ENCODE measurements at regions not wholly inside any gene's neighbourhood (a gene's known extent, or its start where the extent isn't known, plus 50 kb on each side); places are given as distances from the start of the nearest gene placed in this dataset.

DNA sequence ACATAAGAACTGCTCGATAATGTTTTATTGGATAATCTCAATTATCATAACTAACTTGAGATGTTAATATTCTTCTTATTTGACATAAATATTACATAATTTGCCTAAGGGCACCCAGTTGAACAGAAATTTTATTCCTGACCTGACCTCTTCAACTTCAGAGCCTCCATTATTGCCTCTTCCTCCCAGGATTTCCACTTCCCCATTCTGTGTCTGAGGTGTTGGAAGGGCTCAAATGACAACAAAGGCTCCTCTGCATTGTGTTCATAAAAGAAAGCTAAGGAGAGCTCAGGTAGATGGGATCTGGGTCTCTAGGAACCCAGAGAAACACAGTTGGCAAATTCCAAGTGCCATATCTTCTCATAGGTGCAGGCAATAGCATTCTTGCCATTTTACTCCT, 61.2 kb upstream of the ARHGAP20 start:
- TF ChIP-seq, protein P1, sequence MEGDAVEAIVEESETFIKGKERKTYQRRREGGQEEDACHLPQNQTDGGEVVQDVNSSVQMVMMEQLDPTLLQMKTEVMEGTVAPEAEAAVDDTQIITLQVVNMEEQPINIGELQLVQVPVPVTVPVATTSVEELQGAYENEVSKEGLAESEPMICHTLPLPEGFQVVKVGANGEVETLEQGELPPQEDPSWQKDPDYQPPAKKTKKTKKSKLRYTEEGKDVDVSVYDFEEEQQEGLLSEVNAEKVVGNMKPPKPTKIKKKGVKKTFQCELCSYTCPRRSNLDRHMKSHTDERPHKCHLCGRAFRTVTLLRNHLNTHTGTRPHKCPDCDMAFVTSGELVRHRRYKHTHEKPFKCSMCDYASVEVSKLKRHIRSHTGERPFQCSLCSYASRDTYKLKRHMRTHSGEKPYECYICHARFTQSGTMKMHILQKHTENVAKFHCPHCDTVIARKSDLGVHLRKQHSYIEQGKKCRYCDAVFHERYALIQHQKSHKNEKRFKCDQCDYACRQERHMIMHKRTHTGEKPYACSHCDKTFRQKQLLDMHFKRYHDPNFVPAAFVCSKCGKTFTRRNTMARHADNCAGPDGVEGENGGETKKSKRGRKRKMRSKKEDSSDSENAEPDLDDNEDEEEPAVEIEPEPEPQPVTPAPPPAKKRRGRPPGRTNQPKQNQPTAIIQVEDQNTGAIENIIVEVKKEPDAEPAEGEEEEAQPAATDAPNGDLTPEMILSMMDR (IDR thresholded peaks at IDR 0.05), result no peak
- TF ChIP-seq EZH2phosphoT487 (IDR thresholded peaks at IDR 0.05), result no peak
- TF ChIP-seq EZH2 (IDR thresholded peaks at IDR 0.05), result no peak
